Endodermal cell (in vitro differentiated cells): ENCODE measurements at regions not wholly inside any gene's neighbourhood (a gene's known extent, or its start where the extent isn't known, plus 50 kb on each side); places are given as distances from the start of the nearest gene placed in this dataset.
A peak's percentile ranks its signal among the peaks of the same experiment; 100 is the strongest.
"Not testable (repeated sequence)": the region's sequence is repeated elsewhere in the genome, so short reads cannot be mapped to it uniquely, and the experiment has no call there.

ENCODE experiments used
- DNase-seq: peaks from one replicate; pipeline ENCODE4 v3.0.0-alpha.2; 2017
- H3K27ac ChIP-seq: 2 replicates; pipeline ENCODE4 v1.5.1; 2013; ENCODE audit warnings: mild to moderate bottlenecking, low read depth, low read length, moderate library complexity
- H3K27me3 ChIP-seq: 2 replicates; pipeline ENCODE4 v1.6.1; 2013; ENCODE audit warnings: mild to moderate bottlenecking, low read length, moderate library complexity; ENCODE audit not compliant: insufficient read depth, control insufficient read depth, poor library complexity, severe bottlenecking
- H3K36me3 ChIP-seq: 2 replicates; pipeline ENCODE4 v1.7.0; 2013; ENCODE audit warnings: mild to moderate bottlenecking, low read length, moderate library complexity; ENCODE audit not compliant: control insufficient read depth, insufficient read depth
- H3K4me1 ChIP-seq: one replicate; pipeline ENCODE4 v1.7.0; 2013; ENCODE audit warnings: low read length; ENCODE audit not compliant: control insufficient read depth, insufficient read depth
- H3K4me3 ChIP-seq: 2 replicates; pipeline ENCODE4 v1.5.1; 2013; ENCODE audit warnings: mild to moderate bottlenecking, low read length, moderate library complexity
- H3K9ac ChIP-seq: 2 replicates; pipeline ENCODE4 v1.6.1; 2013; ENCODE audit warnings: mild to moderate bottlenecking, low read length, moderate library complexity; ENCODE audit not compliant: poor library complexity, severe bottlenecking; ENCODE audit errors: extremely low read depth
- H3K9me3 ChIP-seq: 2 replicates; pipeline ENCODE4 v1.6.1; 2013; ENCODE audit warnings: mild to moderate bottlenecking, low read length, moderate library complexity; ENCODE audit not compliant: control insufficient read depth
- H3K27ac Mint-ChIP-seq: 2 replicates; pipeline ENCODE4 v1.8.0; 2020; ENCODE audit warnings: mixed read lengths
- H3K27me3 Mint-ChIP-seq: 2 replicates; pipeline ENCODE4 v1.8.0; 2021; ENCODE audit warnings: mild to moderate bottlenecking, mixed read lengths; ENCODE audit not compliant: insufficient read depth
- H3K36me3 Mint-ChIP-seq: 2 replicates; pipeline ENCODE4 v1.8.0; 2020; ENCODE audit warnings: low read depth, mixed read lengths
- H3K4me1 Mint-ChIP-seq: 2 replicates; pipeline ENCODE4 v1.8.0; 2020; ENCODE audit warnings: mixed read lengths
- H3K4me3 Mint-ChIP-seq: 2 replicates; pipeline ENCODE4 v1.8.0; 2020; ENCODE audit warnings: mild to moderate bottlenecking, moderate library complexity, mixed read lengths
- H3K9me3 Mint-ChIP-seq: 2 replicates; pipeline ENCODE4 v1.8.0; 2020; ENCODE audit warnings: mild to moderate bottlenecking, mixed read lengths
- CTCF ChIP-seq: fragments of 200-600 bp; sonication (generic); conservative IDR thresholded peaks from 2 replicates; pipeline ENCODE4 v1.5.0; 2021; ENCODE audit warnings: antibody characterized with exemption, mild to moderate bottlenecking
- WGBS, 2 experiments: methylation state at CpG; one replicate each; pipeline versions ENCODE4 v1.1.5 to v1.1.7; 2013; ENCODE audit warnings: missing lambda C conversion rate in 2 of 2, mixed read lengths in 1 of 2; ENCODE audit not compliant: insufficient coverage in 1 of 2, insufficient read length in 1 of 2; 5-methylcytosine and 5-hydroxymethylcytosine counted together

GRCh38 chr6:802701-803100 lies 109.8 kb upstream of the EXOC2 start:
- Mint-ChIP-seq H3K27me3 (peaks cover 2% of the 10 kb centered on the region), H3K4me3 (no peak overlapping the region)
- whole genome bisulfite sequencing, 2 experiments = 87 to 88% methylated on average over 7 to 9 of the region's 9 CpGs

GRCh38 chr6:802223-802622 lies 109.3 kb upstream of the EXOC2 start:
- H3K36me3 ChIP-seq, H3K4me1 ChIP-seq, H3K9me3 ChIP-seq, H3K27ac Mint-ChIP-seq, H3K4me3 ChIP-seq, H3K4me3 Mint-ChIP-seq, H3K27me3 Mint-ChIP-seq, H3K4me1 Mint-ChIP-seq, H3K36me3 Mint-ChIP-seq, H3K27ac ChIP-seq, H3K9me3 Mint-ChIP-seq, H3K27me3 ChIP-seq, H3K9ac ChIP-seq, DNase-seq: not testable (repeated sequence)
- WGBS, 2 experiments = 87 to 89% methylated on average over 3 to 10 of the region's 10 CpGs

More at GRCh38 chr6:802701-803100, 109.8 kb upstream of the EXOC2 start:
- Histone ChIP-seq H3K4me1 (no peaks in the 10 kb centered on the region), H3K9ac (no peak overlapping the region), H3K27ac (no peak overlapping the region), H3K4me3 (no peak overlapping the region), H3K9me3 (no peaks in the 10 kb centered on the region), H3K36me3 (no peaks in the 10 kb centered on the region), H3K27me3 (no peaks in the 10 kb centered on the region)
- H3K4me1 Mint-ChIP-seq = no peaks in the 10 kb centered on the region
- H3K27ac Mint-ChIP-seq = no peak overlapping the region
- no peaks in the 10 kb centered on the region for H3K36me3 Mint-ChIP-seq
- DNase-seq = no peak
- no peaks in the 10 kb centered on the region for H3K9me3 Mint-ChIP-seq
- no peak for TF ChIP-seq CTCF

- WGBS, 2 experiments = 81 to 89% methylated on average over 4 to 6 of the region's 6 CpGs
- no peaks in the 10 kb centered on the region for H3K36me3 Mint-ChIP-seq
- Histone ChIP-seq H3K4me1 (no peaks in the 10 kb centered on the region), H3K9ac (no peak overlapping the region), H3K27ac (no peak overlapping the region), H3K36me3 (no peaks in the 10 kb centered on the region), H3K27me3 (no peaks in the 10 kb centered on the region), H3K9me3 (no peaks in the 10 kb centered on the region), H3K4me3 (no peak overlapping the region)
- H3K27ac Mint-ChIP-seq = no peak overlapping the region
- TF ChIP-seq CTCF = no peak
- no peak overlapping the region for H3K4me3 Mint-ChIP-seq
- H3K27me3 Mint-ChIP-seq = peaks cover 2% of the 10 kb centered on the region
- no peak for DNase-seq
- no peaks in the 10 kb centered on the region for H3K9me3 Mint-ChIP-seq
- no peaks in the 10 kb centered on the region for H3K4me1 Mint-ChIP-seq
These were observed 106.8 kb upstream of the EXOC2 start for GRCh38 chr6:799769-800168.

- H3K27me3 ChIP-seq = no peaks in the 10 kb centered on the region
- Mint-ChIP-seq H3K9me3 (no peaks in the 10 kb centered on the region), H3K4me1 (no peaks in the 10 kb centered on the region), H3K36me3 (no peaks in the 10 kb centered on the region), H3K4me3 (no peak overlapping the region), H3K27me3 (peaks cover 2% of the 10 kb centered on the region), H3K27ac (no peak overlapping the region)
- H3K4me3 ChIP-seq = no peak overlapping the region
- TF ChIP-seq CTCF = peak; percentile 87
- H3K36me3 ChIP-seq = no peaks in the 10 kb centered on the region
- H3K9me3 ChIP-seq = no peaks in the 10 kb centered on the region
- 40 to 49% methylated on average over 4 to 5 of the region's 5 CpGs for WGBS, 2 experiments
- H3K4me1 ChIP-seq = no peaks in the 10 kb centered on the region
- no peak overlapping the region for H3K9ac ChIP-seq
- peak; percentile 73 for DNase-seq
- no peak overlapping the region for H3K27ac ChIP-seq
These were observed 104.6 kb upstream of the EXOC2 start for GRCh38 chr6:797479-798077.
